Hypothalamus (tissue), 51 donors: ENCODE measurements at regions not wholly inside any gene's neighbourhood (a gene's known extent, or its start where the extent isn't known, plus 50 kb on each side); places are given as distances from the start of the nearest gene placed in this dataset.
A peak's percentile ranks its signal among the peaks of the same experiment; 100 is the strongest.
"Not testable (repeated sequence)": the region's sequence is repeated elsewhere in the genome, so short reads cannot be mapped to it uniquely, and the experiment has no call there.

Experiments
- DNase-seq, 51 donors: peaks; one replicate each; lab custom pipeline; 2025; lab: John Stamatoyannopoulos, UW

GRCh38 chr14:37974421-37974820 lies 233.3 kb upstream of the SSTR1 start:
- DNase-seq = no peak

GRCh38 chr14:37977481-37977880 lies 230.2 kb upstream of the SSTR1 start:
- DNase-seq = no peak

- peak in 8 of 51 donors; percentile 1 to 33 (median 6) for DNase-seq
These were observed 221.8 kb upstream of the SSTR1 start for GRCh38 chr14:37985826-37986470.

GRCh38 chr14:37988472-37988871 lies 219.2 kb upstream of the SSTR1 start:
- DNase-seq = no peak

- DNase-seq = no peak
These were observed 216.7 kb upstream of the SSTR1 start for GRCh38 chr14:37991027-37991426.

- DNase-seq = no peak
These were observed 215.2 kb upstream of the SSTR1 start for GRCh38 chr14:37992499-37992898.

GRCh38 chr14:37994846-37995372 lies 212.8 kb upstream of the SSTR1 start:
- DNase-seq = no peak

- no peak for DNase-seq
These were observed 210.7 kb upstream of the SSTR1 start for GRCh38 chr14:37997017-37997416.

GRCh38 chr14:38000340-38000739 lies 207.4 kb upstream of the SSTR1 start:
- DNase-seq = no peak

- DNase-seq = no peak
These were observed 206.2 kb upstream of the SSTR1 start for GRCh38 chr14:38001501-38001900.

- DNase-seq = no peak
These were observed 203.7 kb upstream of the SSTR1 start for GRCh38 chr14:38003746-38004609.

- no peak for DNase-seq
These were observed 203.2 kb upstream of the SSTR1 start for GRCh38 chr14:38004610-38004879.

- DNase-seq = not testable (repeated sequence)
These were observed 196.5 kb upstream of the SSTR1 start for GRCh38 chr14:38011156-38011555.

- no peak for DNase-seq
These were observed 195.6 kb upstream of the SSTR1 start for GRCh38 chr14:38012056-38012455.

GRCh38 chr14:38016497-38016896 lies 191.2 kb upstream of the SSTR1 start:
- DNase-seq = no peak

GRCh38 chr14:38021861-38022260 lies 185.8 kb upstream of the SSTR1 start:
- no peak for DNase-seq

- no peak for DNase-seq
These were observed 184.9 kb upstream of the SSTR1 start for GRCh38 chr14:38022775-38023174.

- DNase-seq = no peak
These were observed 169.5 kb upstream of the SSTR1 start for GRCh38 chr14:38038171-38038570.

- DNase-seq = no peak
These were observed 168.7 kb upstream of the SSTR1 start for GRCh38 chr14:38038986-38039385.

- DNase-seq = no peak
These were observed 168.2 kb upstream of the SSTR1 start for GRCh38 chr14:38039496-38039895.

GRCh38 chr14:38040411-38040810 lies 167.3 kb upstream of the SSTR1 start:
- no peak for DNase-seq

- no peak for DNase-seq
These were observed 165.4 kb upstream of the SSTR1 start for GRCh38 chr14:38042322-38042721.
